Muscle of arm (tissue), 1 donor: ENCODE measurements at regions not wholly inside any gene's neighbourhood (a gene's known extent, or its start where the extent isn't known, plus 50 kb on each side); places are given as distances from the start of the nearest gene placed in this dataset.
A peak's percentile ranks its signal among the peaks of the same experiment; 100 is the strongest.
"Not testable (repeated sequence)": the region's sequence is repeated elsewhere in the genome, so short reads cannot be mapped to it uniquely, and the experiment has no call there.

Source experiments
- DNase-seq: peaks from one replicate; pipeline ENCODE4 v3.0.0-alpha.2; 2013

- DNase-seq = no peak
These were observed 174.8 kb downstream of the UTP18 start for GRCh38 chr17:51435171-51435552.

DNA sequence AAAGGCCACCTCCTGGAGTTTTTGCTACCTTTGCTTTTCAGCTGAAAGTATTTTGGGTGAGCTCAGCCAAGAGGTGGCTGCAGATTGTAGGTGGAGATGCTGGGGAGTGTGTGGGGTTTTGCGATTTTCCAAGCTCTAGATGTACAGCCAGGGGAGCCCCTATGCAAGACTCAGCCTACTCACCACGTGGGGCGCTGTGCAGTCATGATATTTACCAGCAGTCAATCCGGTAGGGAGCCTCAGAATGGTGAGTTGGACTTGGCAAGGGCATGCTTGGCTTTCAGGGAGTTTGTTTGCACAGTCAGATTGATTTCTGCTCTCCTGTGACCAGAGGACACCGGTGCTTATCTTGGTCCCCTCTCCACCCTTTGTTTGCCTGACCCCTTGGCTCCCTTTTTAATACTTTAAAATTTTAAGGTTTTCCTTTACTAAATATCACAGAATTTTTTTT, 175.3 kb downstream of the UTP18 start:
- DNase-seq = peak; percentile 13

DNA sequence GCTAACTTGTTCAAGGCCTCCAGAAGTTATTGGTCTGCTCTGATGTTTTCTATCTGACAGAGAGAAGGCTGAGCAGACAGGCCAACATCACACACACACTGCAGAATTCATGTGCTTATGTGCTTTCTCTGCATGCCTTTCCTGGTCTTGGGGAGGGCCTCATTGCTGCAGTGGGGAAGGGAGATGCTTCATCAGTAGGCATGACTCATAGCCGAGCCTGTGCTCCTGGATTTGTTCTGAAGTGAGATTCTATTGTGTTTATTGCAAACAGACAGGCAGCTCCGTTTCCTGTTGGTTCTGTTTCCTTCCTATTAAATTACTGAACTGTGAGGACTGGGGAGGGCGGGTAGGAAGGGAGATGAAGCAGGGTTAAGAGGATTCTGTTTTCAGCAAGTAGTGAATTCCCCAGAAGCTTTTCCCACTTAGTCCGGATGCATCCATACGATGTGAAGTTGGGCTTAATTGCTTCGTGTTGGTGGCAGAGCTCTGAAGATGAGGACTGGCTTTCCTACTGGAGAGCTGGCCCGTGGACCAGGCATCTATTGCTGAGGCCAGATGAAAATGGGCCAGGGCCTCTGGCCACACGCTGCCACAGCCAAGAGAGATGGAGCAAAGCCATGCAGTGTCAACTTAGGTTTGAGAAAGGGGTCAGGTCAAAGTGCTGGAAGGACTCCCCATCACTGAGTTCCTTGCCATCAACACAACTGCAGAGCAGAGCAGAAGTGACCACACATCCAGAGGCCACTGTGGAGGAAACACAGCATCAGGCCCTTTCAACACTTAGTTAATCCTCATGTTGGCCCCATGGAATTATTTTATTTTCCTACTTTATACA, 179.3 kb downstream of the UTP18 start:
- DNase-seq = no peak

DNA sequence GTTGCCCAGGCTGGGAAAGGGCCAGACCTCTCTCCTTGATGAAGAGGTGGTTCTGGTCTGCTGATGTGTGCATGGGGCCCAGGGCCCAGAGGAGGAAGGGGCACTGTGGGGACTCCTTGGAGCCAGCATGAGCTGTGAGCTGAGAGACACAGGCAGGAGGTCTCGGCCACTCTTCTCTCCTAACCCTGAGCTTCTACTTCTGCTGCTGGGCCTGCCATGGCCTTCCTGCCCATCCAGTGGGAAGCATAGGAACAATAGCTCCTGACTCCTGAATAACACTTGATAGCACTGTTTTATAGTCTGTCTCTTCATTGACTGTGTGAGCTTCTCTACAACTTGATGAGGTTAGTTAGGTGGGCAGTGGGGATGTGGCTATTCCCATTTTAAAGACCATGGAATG, 181.1 kb downstream of the UTP18 start:
- DNase-seq = no peak

DNA sequence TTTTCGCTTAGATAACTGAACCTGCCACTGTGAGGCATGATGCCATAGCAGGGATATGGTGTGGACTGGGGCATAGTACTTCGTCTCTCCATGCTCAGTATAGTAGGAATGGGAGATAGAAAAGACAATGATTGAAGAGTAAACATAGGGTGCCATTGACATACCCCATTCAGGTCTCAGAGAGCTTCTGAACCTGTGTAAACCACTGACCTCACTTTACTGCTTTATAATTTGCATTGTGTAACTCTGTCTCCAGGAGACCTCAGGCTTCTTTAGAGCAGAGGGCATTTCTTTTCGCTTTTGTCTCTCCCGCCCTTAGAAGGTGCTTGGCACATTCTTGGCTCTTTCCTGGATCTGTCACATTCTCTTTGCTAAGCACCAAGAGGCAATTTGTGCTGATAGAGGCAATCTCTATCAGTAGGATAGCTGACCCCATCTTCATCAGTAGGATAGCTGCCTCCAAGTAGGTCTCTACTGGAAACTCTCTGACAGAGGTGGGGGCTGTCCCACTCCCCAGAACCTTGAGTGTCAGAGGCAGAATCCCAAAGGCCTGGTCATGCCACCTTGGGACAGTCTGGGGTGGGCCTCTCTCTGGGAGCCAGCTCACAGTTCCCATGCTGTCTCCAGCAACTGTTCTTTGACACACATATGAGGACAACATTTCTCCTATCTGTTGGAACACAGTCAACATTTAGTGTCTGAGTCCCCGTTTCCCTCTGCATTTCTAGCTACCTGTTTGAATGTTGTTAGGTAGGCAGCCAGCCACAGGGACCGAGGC, 181.9 kb downstream of the UTP18 start:
- no peak for DNase-seq

DNA sequence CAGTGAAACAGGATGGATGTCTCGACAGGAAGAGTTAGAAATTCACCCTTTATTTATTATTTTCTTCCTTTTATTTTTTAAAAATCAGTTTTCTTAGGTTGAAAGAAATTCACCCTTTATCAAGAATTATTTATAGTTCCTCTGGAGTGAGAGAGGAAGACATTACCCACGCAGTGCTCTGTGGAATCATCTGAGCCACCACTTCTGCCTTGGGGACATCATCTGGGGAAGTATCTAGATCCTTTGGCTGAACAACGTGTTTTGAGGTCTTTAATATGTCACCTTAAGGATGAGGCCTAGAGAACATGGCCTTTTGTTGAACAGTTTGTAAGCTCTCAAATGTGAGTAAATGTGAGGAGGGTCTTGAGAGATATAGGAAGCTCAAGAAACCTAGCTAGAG, 183.3 kb downstream of the UTP18 start:
- no peak for DNase-seq

DNA sequence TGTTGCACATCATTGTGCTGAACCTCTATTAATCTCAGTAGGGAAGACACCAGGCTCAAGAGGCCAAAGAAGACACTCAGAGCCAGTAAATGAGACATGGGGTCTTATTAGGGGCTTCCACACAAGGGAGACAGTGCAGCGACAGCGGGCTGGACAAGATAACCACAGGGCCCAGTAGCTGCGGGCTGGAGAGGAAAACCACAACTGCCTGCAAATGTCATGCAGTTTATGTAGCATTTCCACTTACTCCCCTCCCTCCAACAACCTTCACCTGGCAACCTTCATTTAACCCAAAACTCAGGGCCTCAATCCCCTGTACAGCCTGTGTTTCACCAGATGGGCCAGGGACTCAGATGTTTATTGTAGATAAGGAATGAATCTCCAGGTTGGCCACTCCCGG, 185.6 kb downstream of the UTP18 start:
- no peak for DNase-seq

DNA sequence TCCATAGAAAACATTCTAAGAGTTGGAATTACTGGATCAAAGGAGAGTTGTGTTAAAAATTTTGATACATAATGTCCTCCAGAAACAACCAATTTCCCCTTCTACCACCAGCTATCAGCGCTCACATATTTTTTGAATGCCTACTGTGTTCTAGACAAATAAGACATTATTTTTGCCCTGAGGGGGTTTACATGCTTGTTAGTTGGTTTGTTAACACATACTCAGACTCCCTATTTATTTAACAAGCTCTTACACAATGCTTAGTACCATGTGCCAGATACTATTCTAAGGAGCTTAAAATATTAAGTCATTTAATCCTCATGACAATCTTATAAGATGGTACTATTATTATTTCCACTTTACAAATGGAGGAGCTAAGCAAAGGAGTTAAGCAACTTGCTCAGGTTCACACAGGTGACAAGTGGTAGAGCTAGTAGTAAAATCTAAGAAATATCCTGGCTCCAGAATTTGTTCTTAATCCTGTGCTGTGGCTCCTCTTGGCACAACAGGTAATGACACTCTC, 194.2 kb downstream of the UTP18 start:
- no peak for DNase-seq

DNA sequence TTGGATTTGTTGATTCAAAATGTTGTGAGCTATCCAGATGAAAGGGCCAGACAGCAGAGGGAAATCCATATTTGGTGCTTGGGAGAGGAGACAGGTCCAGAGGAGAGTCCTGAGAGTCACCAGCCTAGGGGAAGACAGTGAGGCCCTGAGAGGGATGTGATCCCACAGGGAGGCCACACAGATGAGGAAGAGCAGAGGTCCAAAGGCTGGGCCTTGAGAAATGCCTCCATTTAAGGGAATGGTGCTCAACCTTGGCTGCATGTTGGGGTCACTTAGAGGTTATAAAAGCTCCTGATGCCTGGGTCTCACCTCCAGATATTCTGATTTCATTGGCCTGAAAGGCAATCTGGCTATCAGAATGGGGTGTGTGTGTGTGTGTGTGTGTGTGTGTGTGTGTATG, 194.9 kb downstream of the UTP18 start:
- no peak for DNase-seq

- DNase-seq = no peak
These were observed 195.6 kb downstream of the UTP18 start for GRCh38 chr17:51455931-51456330.

DNA sequence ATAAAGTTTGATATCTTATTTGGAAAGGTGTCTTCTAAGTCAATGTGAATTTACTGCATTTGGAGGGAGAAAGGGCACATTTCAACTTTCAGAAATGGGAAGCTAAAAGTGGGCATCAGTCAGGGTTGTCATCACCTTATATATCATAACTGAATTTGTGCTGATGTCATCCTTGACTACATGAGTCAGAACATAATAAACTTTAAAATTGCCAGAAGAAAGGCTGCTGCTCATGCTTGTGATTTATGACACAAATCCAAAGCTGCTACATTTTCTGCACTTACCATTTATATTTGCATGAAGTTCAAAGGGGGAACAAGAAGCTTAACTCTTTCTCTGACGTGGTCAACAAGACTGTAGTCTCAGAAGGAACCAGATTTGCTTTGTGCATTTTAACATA, 196.6 kb downstream of the UTP18 start:
- DNase-seq = no peak

DNA sequence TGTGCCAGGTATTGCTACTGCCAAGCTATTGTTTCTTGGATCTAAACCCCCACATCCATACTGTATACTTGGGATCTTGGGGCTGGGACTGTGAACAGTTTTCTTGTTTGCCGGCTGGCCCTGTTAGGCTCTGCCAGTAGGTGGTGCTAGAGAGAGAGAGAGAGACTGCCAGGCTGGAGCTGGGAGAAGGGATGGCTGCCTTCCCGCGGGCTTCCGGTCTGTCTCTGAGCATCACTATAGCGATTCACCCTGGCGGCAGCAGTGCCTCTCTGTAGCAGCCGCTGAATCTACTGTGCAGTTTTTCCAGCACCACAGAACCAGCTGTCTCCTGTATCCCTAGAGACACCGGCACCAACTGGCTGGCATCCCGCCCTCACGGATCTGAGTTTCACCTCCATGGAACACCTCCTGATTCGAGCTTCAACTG, 201.2 kb downstream of the UTP18 start:
- peak; percentile 58 for DNase-seq

GRCh38 chr17:51463353-51463752, 203.0 kb downstream of the UTP18 start:
- DNase-seq = peak; percentile 41

- no peak for DNase-seq
These were observed 207.0 kb downstream of the UTP18 start for GRCh38 chr17:51467336-51467735.

DNA sequence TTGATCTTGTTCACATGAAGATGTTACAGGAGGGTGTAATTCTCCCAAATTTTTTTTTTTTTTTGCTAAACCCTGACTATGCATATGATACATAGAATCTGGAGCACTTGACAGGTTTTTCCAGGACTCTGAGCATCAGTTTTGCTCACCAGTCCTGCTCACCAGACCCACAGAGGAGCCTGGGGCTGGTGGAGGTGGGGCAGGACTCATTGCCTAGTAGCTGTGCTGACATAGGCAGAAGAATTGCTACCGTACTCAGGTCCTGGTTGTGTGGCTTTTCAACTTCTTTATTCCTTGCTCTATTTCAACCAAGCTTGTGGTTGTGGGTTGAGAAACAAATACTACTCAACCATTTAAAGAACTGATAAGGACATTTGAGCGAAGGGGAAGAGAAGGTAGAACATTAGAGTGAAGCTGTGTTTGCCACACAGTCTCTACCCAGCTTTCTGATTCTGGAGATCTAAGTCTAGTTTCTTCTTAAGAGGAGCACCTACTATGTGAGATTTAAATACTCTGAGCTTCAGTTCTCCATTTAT, 212.4 kb downstream of the UTP18 start:
- DNase-seq = no peak

GRCh38 chr17:51474764-51475163, 214.4 kb downstream of the UTP18 start:
- no peak for DNase-seq

GRCh38 chr17:51475730-51476129, 215.4 kb downstream of the UTP18 start:
- DNase-seq = no peak

GRCh38 chr17:51479303-51479702, 219.0 kb downstream of the UTP18 start:
- DNase-seq = no peak

DNA sequence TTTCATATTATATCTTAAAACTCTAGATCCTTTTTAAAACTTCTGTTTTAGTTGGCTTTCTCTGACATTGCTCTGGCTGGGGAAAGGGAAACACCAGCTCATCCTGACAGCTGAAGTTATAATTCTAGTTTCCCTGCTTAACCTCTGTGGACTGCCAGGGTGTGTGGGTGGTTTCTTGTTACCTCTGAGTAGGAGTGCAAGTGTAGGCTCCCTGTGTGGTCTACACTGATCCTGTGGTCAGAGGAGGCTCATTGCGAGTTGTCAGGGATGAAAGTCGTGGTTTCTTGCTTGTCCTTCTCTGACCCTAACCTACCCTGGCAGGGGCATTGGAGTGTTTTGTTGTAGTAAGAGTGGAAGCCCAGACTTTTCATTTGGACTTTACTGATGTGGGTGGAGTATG, 221.0 kb downstream of the UTP18 start:
- no peak for DNase-seq

DNA sequence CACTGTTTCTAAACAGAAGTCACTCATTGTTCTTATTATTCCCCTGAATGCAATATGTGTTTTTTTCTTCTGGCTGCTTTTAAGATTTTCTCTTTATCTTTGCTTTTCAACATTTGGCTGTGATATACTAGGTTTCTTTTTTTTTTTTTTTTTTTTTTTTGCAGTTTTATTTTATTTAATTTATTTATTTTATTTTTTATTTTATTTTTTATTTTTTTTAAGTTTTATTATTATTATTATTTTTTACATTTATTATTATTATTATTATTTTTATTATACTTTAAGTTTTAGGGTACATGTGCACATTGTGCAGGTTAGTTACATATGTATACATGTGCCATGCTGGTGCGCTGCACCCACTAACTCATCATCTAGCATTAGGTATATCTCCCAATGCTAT, 221.9 kb downstream of the UTP18 start:
- DNase-seq = not testable (repeated sequence)

GRCh38 chr17:51486091-51486490, 225.7 kb downstream of the UTP18 start:
- DNase-seq = no peak

GRCh38 chr17:51486885-51487520, 226.7 kb downstream of the UTP18 start:
- DNase-seq = no peak
